Gastroesophageal sphincter (tissue), 4 donors: ENCODE measurements at regions not wholly inside any gene's neighbourhood (a gene's known extent, or its start where the extent isn't known, plus 50 kb on each side); places are given as distances from the start of the nearest gene placed in this dataset.

Experiments
- ATAC-seq: fragments of 150-250 bp; one replicate; pipeline ENCODE4 v1.9.1; 2016; ENCODE audit warnings: mild to moderate bottlenecking, moderate library complexity
- H3K27ac ChIP-seq, 4 donors: fragments of 200-600 bp; sonication (generic) in 3 of 4; 1 replicate in 3 of 4; 2 replicates in 1 of 4; pipeline ENCODE4 v1.5.1; 2016 to 2019
- H3K27me3 ChIP-seq: fragments of 200-600 bp; sonication (generic); one replicate; pipeline ENCODE4 v1.5.1; 2019
- H3K36me3 ChIP-seq, 2 donors: fragments of 200-600 bp; sonication (generic); one replicate each; pipeline ENCODE4 v1.5.1; 2019; ENCODE audit warnings: control low read depth in 1 of 2
- H3K4me1 ChIP-seq, 3 donors: fragments of 200-600 bp; sonication (generic); 1 replicate in 2 of 3; 2 replicates in 1 of 3; pipeline ENCODE4 v1.5.1; 2016 to 2019; ENCODE audit warnings: control low read depth in 2 of 3
- H3K4me3 ChIP-seq, 2 donors: fragments of 200-600 bp; sonication (generic); one replicate each; pipeline ENCODE4 v1.5.1; 2019; ENCODE audit warnings: mild to moderate bottlenecking in 1 of 2, moderate library complexity in 1 of 2
- H3K9me3 ChIP-seq, 3 donors: fragments of 200-600 bp; sonication (generic); one replicate each; pipeline ENCODE4 v1.5.1; 2017 to 2019; ENCODE audit warnings: control low read depth in 2 of 3
- CTCF ChIP-seq, 4 experiments: fragments of 200-600 bp in 2 of 4; fragments of 450-650 bp in 2 of 4; sonication (generic) in 1 of 4; IDR thresholded peaks; one replicate each; pipeline ENCODE4 v1.5.1; 2017 to 2019; ENCODE audit warnings: antibody characterized with exemption in 4 of 4, mild to moderate bottlenecking in 2 of 4, moderate library complexity in 2 of 4
- EP300 ChIP-seq: sonication (generic); formaldehyde crosslinking; IDR thresholded peaks from one replicate; pipeline ENCODE4 v1.6.1; 2017; ENCODE audit warnings: antibody characterized with exemption, mild to moderate bottlenecking
- POLR2A ChIP-seq, 2 donors: fragments of 450-650 bp; IDR thresholded peaks; one replicate each; pipeline ENCODE4 v1.6.1; 2017; ENCODE audit warnings: antibody characterized with exemption in 2 of 2, mild to moderate bottlenecking in 2 of 2, moderate library complexity in 1 of 2
- POLR2AphosphoS5 ChIP-seq: sonication (generic); formaldehyde crosslinking; IDR thresholded peaks from one replicate; pipeline ENCODE4 v1.6.1; 2017; ENCODE audit warnings: antibody characterized with exemption
- WGBS, 2 donors: methylation state at CpG; one replicate each; pipeline ENCODE4 v1.1.5; 2018; ENCODE audit warnings: low coverage in 1 of 2; 5-methylcytosine and 5-hydroxymethylcytosine counted together

GRCh38 chr15:62348623-62349022, 183.5 kb upstream of the C2CD4B start:
- Histone ChIP-seq H3K4me3 (no peak overlapping the region), H3K36me3 (no peaks in the 10 kb centered on the region), H3K27ac (no peak overlapping the region), H3K9me3 (peaks cover 0 to 3% (median 0%) of the 10 kb centered on the region in 3 donors), H3K27me3 (no peaks in the 10 kb centered on the region), H3K4me1 (no peaks in the 10 kb centered on the region)
- ATAC-seq: no peak
- 89 to 92% methylated on average over 1 to 3 of the region's 3 CpGs for WGBS, 2 donors
- TF ChIP-seq POLR2AphosphoS5: no peak
- TF ChIP-seq CTCF (IDR thresholded peaks at IDR 0.05): no peak
- TF ChIP-seq POLR2A (IDR thresholded peaks at IDR 0.05): no peak
- TF ChIP-seq EP300: no peak

- H3K27me3 ChIP-seq: peaks cover 6% of the 10 kb centered on the region
- H3K4me3 ChIP-seq: no peak overlapping the region
- no peaks in the 10 kb centered on the region for H3K4me1 ChIP-seq
- H3K36me3 ChIP-seq: no peaks in the 10 kb centered on the region
- H3K27ac ChIP-seq: no peak overlapping the region
- 50 to 77% methylated on average over 3 of the region's 3 CpGs for WGBS, 2 donors
- no peak for ATAC-seq
- no peaks in the 10 kb centered on the region for H3K9me3 ChIP-seq
- TF ChIP-seq EP300: no peak
- TF ChIP-seq POLR2AphosphoS5: no peak
- TF ChIP-seq CTCF (IDR thresholded peaks at IDR 0.05): no peak
- TF ChIP-seq POLR2A (IDR thresholded peaks at IDR 0.05): no peak
Measured at GRCh38 chr15:62352817-62353216, 187.7 kb upstream of the C2CD4B start.

- Histone ChIP-seq H3K4me1 (no peaks in the 10 kb centered on the region), H3K27me3 (peaks cover 30% of the 10 kb centered on the region), H3K36me3 (no peaks in the 10 kb centered on the region), H3K9me3 (no peaks in the 10 kb centered on the region), H3K4me3 (no peak overlapping the region), H3K27ac (no peak overlapping the region)
- no peak for TF ChIP-seq CTCF (IDR thresholded peaks at IDR 0.05)
- 66 to 73% methylated on average over 4 of the region's 5 CpGs for WGBS, 2 donors
- no peak for ATAC-seq
Measured at GRCh38 chr15:62357431-62357830, 192.3 kb upstream of the C2CD4B start.

GRCh38 chr15:62359416-62359815, 194.3 kb upstream of the C2CD4B start:
- H3K4me1 ChIP-seq: no peaks in the 10 kb centered on the region
- no peak for ATAC-seq
- no peak overlapping the region for H3K4me3 ChIP-seq
- peaks cover 39% of the 10 kb centered on the region for H3K27me3 ChIP-seq
- no peak overlapping the region for H3K27ac ChIP-seq
- WGBS, 2 donors: 64 to 76% methylated on average over 3 of the region's 3 CpGs
- TF ChIP-seq POLR2A (IDR thresholded peaks at IDR 0.05) (no peak), POLR2AphosphoS5 (no peak)
- no peaks in the 10 kb centered on the region for H3K9me3 ChIP-seq
- H3K36me3 ChIP-seq: no peaks in the 10 kb centered on the region

- no peak for ATAC-seq
- Histone ChIP-seq H3K36me3 (no peaks in the 10 kb centered on the region), H3K27me3 (peaks cover 46% of the 10 kb centered on the region), H3K27ac (no peak overlapping the region), H3K9me3 (no peaks in the 10 kb centered on the region), H3K4me1 (no peaks in the 10 kb centered on the region), H3K4me3 (no peak overlapping the region)
- TF ChIP-seq EP300 (no peak), POLR2AphosphoS5 (no peak), CTCF (IDR thresholded peaks at IDR 0.05) (no peak), POLR2A (IDR thresholded peaks at IDR 0.05) (no peak)
- WGBS, 2 donors: 52 to 82% methylated on average over 9 to 11 of the region's 11 CpGs
Measured at GRCh38 chr15:62360332-62361097, 195.4 kb upstream of the C2CD4B start.
